HEK293T (cell line): ENCODE measurements at regions not wholly inside any gene's neighbourhood (a gene's known extent, or its start where the extent isn't known, plus 50 kb on each side); places are given as distances from the start of the nearest gene placed in this dataset.

Experiments used
- CTCF ChIA-PET: fragments of 350-600 bp; formaldehyde crosslinking; extraction: SDS; loops from one replicate; lab custom pipeline; 2021; ENCODE audit warnings: antibody characterized with exemption, inconsistent platforms; lab: Yijun Ruan, JAX
- POLR2A ChIA-PET: fragments of 350-600 bp; formaldehyde crosslinking; extraction: SDS; loops from one replicate; lab custom pipeline; 2020; ENCODE audit warnings: antibody characterized with exemption, inconsistent platforms; lab: Yijun Ruan, JAX
- DNase-seq: peaks from one replicate; pipeline ENCODE4 v3.0.0; 2012; ENCODE audit warnings: mixed read lengths; ENCODE audit errors: extremely low spot score
- ARNT ChIP-seq: fragments of 450-650 bp; IDR thresholded peaks from 2 replicates; pipeline ENCODE4 v1.6.1; 2017; ENCODE audit warnings: mild to moderate bottlenecking
- BHLHE40 ChIP-seq: fragments of 450-650 bp; IDR thresholded peaks from 2 replicates; pipeline ENCODE4 v1.6.1; 2016; ENCODE audit warnings: mild to moderate bottlenecking, moderate library complexity, borderline replicate concordance
- CTBP1 ChIP-seq: fragments of 450-650 bp; IDR thresholded peaks from 2 replicates; pipeline ENCODE4 v1.6.1; 2016; ENCODE audit warnings: borderline replicate concordance
- ELF4 ChIP-seq: fragments of 450-650 bp; IDR thresholded peaks from 2 replicates; pipeline ENCODE4 v1.6.1; 2017; ENCODE audit warnings: antibody characterized with exemption
- FOXA1 ChIP-seq: fragments of 450-650 bp; IDR thresholded peaks from 2 replicates; pipeline ENCODE4 v1.6.1; 2016; ENCODE audit warnings: mild to moderate bottlenecking
- FOXK2 ChIP-seq: fragments of 450-650 bp; IDR thresholded peaks from 2 replicates; pipeline ENCODE4 v1.6.1; 2016; ENCODE audit warnings: mild to moderate bottlenecking
- FOXM1 ChIP-seq: fragments of 450-650 bp; IDR thresholded peaks from 2 replicates; pipeline ENCODE4 v1.6.1; 2017; ENCODE audit warnings: mild to moderate bottlenecking, borderline replicate concordance
- HDGF ChIP-seq: fragments of 450-650 bp; IDR thresholded peaks from 2 replicates; pipeline ENCODE4 v1.6.1; 2017; ENCODE audit warnings: antibody characterized with exemption, borderline replicate concordance
- L3MBTL2 ChIP-seq: fragments of 450-650 bp; conservative IDR thresholded peaks from 2 replicates; pipeline ENCODE4 v1.6.1; 2016; ENCODE audit warnings: mild to moderate bottlenecking
- LEF1 ChIP-seq: fragments of 450-650 bp; IDR thresholded peaks from 2 replicates; pipeline ENCODE4 v1.6.1; 2017; ENCODE audit warnings: mild to moderate bottlenecking, borderline replicate concordance
- NFRKB ChIP-seq: fragments of 450-650 bp; IDR thresholded peaks from 2 replicates; pipeline ENCODE4 v1.6.1; 2016; ENCODE audit warnings: mild to moderate bottlenecking, moderate library complexity
- PKNOX1 ChIP-seq: fragments of 450-650 bp; IDR thresholded peaks from 2 replicates; pipeline ENCODE4 v1.6.1; 2016
- SP1 ChIP-seq: fragments of 450-650 bp; IDR thresholded peaks from 2 replicates; pipeline ENCODE4 v1.6.1; 2017
- SUZ12 ChIP-seq: fragments of 450-650 bp; IDR thresholded peaks from 2 replicates; pipeline ENCODE4 v1.6.1; 2016; ENCODE audit warnings: mild to moderate bottlenecking
- TARDBP ChIP-seq: fragments of 450-650 bp; IDR thresholded peaks from 2 replicates; pipeline ENCODE4 v1.6.1; 2016
- ZNF384 ChIP-seq: fragments of 450-650 bp; IDR thresholded peaks from 2 replicates; pipeline ENCODE4 v1.6.1; 2016

GRCh38 chr3:35974872-35975271 lies 335.5 kb downstream of the ARPP21 start:
- CTCF ChIA-PET, result no interaction called here
- POLR2A ChIA-PET, result interaction anchor here (0.6 kb wide), 1 partner anchor 30 kb away, joined by 3 read pairs; no protein-coding TSS in a partner anchor
- TF ChIP-seq TARDBP, result no peak
- TF ChIP-seq L3MBTL2, result no peak
- no peak for TF ChIP-seq PKNOX1
- no peak for TF ChIP-seq LEF1
- TF ChIP-seq ZNF384, result no peak
- no peak for TF ChIP-seq SP1
- no peak for TF ChIP-seq HDGF
- no peak for TF ChIP-seq FOXA1
- TF ChIP-seq FOXM1, result no peak
- no peak for TF ChIP-seq NFRKB
- no peak for TF ChIP-seq ARNT
- no peak for TF ChIP-seq CTBP1
- no peak for TF ChIP-seq ELF4
- no peak for TF ChIP-seq FOXK2
- TF ChIP-seq SUZ12, result no peak
- no peak for TF ChIP-seq BHLHE40
- no peak for DNase-seq

GRCh38 chr3:35986161-35986560 lies 346.8 kb downstream of the ARPP21 start:
- no peak for DNase-seq
- POLR2A ChIA-PET, result no interaction called here
- CTCF ChIA-PET, result no interaction called here
- TF ChIP-seq FOXA1, result no peak
- TF ChIP-seq CTBP1, result no peak
- no peak for TF ChIP-seq NFRKB

- no peak for TF ChIP-seq TARDBP
- TF ChIP-seq FOXK2, result no peak
- TF ChIP-seq NFRKB, result no peak
- no peak for TF ChIP-seq ARNT
- no peak for TF ChIP-seq SP1
- CTCF ChIA-PET, result no interaction called here
- DNase-seq, result no peak
- POLR2A ChIA-PET, result no interaction called here
These were observed 348.1 kb downstream of the ARPP21 start for GRCh38 chr3:35987386-35987785.

GRCh38 chr3:35992041-35992440 lies 352.7 kb downstream of the ARPP21 start:
- POLR2A ChIA-PET, result no interaction called here
- CTCF ChIA-PET, result no interaction called here
- no peak for DNase-seq
- TF ChIP-seq PKNOX1, result no peak
- no peak for TF ChIP-seq FOXM1
- TF ChIP-seq BHLHE40, result no peak
- TF ChIP-seq TARDBP, result no peak
- TF ChIP-seq FOXK2, result no peak
- TF ChIP-seq NFRKB, result no peak
- no peak for TF ChIP-seq ARNT
- no peak for TF ChIP-seq SP1
- TF ChIP-seq L3MBTL2, result no peak
- TF ChIP-seq CTBP1, result no peak
- no peak for TF ChIP-seq HDGF
- no peak for TF ChIP-seq LEF1
- no peak for TF ChIP-seq ZNF384
- TF ChIP-seq SUZ12, result no peak
- TF ChIP-seq FOXA1, result no peak
- TF ChIP-seq ELF4, result no peak

- no peak for DNase-seq
- POLR2A ChIA-PET, result no interaction called here
- CTCF ChIA-PET, result no interaction called here
- TF ChIP-seq LEF1, result no peak
- TF ChIP-seq CTBP1, result no peak
- TF ChIP-seq TARDBP, result no peak
- TF ChIP-seq ARNT, result no peak
These were observed 368.5 kb upstream of the STAC start for GRCh38 chr3:36011791-36012190.

GRCh38 chr3:36013425-36013824 lies 366.9 kb upstream of the STAC start:
- no peak for TF ChIP-seq SUZ12
- TF ChIP-seq SP1, result no peak
- no peak for TF ChIP-seq BHLHE40
- no peak for TF ChIP-seq FOXA1
- TF ChIP-seq ARNT, result no peak
- TF ChIP-seq LEF1, result no peak
- no peak for TF ChIP-seq ZNF384
- no peak for TF ChIP-seq L3MBTL2
- no peak for TF ChIP-seq FOXK2
- no peak for TF ChIP-seq TARDBP
- ChIA-PET CTCF (no interaction called here), POLR2A (no interaction called here)
- no peak for DNase-seq

GRCh38 chr3:36025232-36025631 lies 355.1 kb upstream of the STAC start:
- TF ChIP-seq NFRKB (no peak), LEF1 (no peak), SUZ12 (no peak), FOXK2 (no peak), TARDBP (no peak), FOXM1 (no peak), FOXA1 (no peak), ARNT (no peak), PKNOX1 (no peak), BHLHE40 (no peak)
- ChIA-PET POLR2A (no interaction called here), CTCF (interaction anchor here (0.6 kb wide), 1 partner anchor 28 kb away, joined by 3 read pairs; no protein-coding TSS in a partner anchor)
- no peak for DNase-seq
